Neural cell (in vitro differentiated cells): ENCODE measurements at regions not wholly inside any gene's neighbourhood (a gene's known extent, or its start where the extent isn't known, plus 50 kb on each side); places are given as distances from the start of the nearest gene placed in this dataset.

Experiments used
- H2AFZ ChIP-seq: fragments of 200-600, 300-800 bp; sonication (generic), shearing (Covaris generic); 2 replicates; pipeline ENCODE4 v1.6.0; 2014; ENCODE audit warnings: low read depth, mild to moderate bottlenecking, antibody characterized with exemption, low read length, moderate library complexity
- H3F3A ChIP-seq: fragments of 200-600 bp; shearing (Covaris generic); 2 replicates; pipeline ENCODE4 v1.6.1; 2016; ENCODE audit warnings: mild to moderate bottlenecking, moderate library complexity, mixed read lengths, antibody characterized with exemption, low read length; ENCODE audit not compliant: insufficient read depth, poor library complexity, severe bottlenecking
- H3K27ac ChIP-seq: fragments of 200-600, 300-800 bp; sonication (generic), shearing (Covaris generic); 2 replicates; pipeline ENCODE4 v1.5.1; 2014; ENCODE audit warnings: mild to moderate bottlenecking, low read length, moderate library complexity
- H3K27me3 ChIP-seq: fragments of 300-800, 200-600 bp; sonication (generic), shearing (Covaris generic); 2 replicates; pipeline ENCODE4 v1.6.0; 2014; ENCODE audit warnings: mild to moderate bottlenecking, low read depth, low read length, moderate library complexity; ENCODE audit not compliant: insufficient read depth
- H3K36me3 ChIP-seq: fragments of 300-800, 200-600 bp; sonication (generic), shearing (Covaris generic); 2 replicates; pipeline ENCODE4 v1.5.1; 2014; ENCODE audit warnings: mild to moderate bottlenecking, antibody characterized with exemption, low read length, moderate library complexity; ENCODE audit not compliant: insufficient read depth
- H3K4me2 ChIP-seq: fragments of 300-800, 200-600 bp; sonication (generic), shearing (Covaris generic); 2 replicates; pipeline ENCODE4 v1.6.0; 2014; ENCODE audit warnings: mild to moderate bottlenecking, low read length
- H3K4me3 ChIP-seq: fragments of 300-800, 200-600 bp; sonication (generic), shearing (Covaris generic); 2 replicates; pipeline ENCODE4 v1.5.1; 2014; ENCODE audit warnings: mild to moderate bottlenecking, low read length, moderate library complexity
- H3K79me2 ChIP-seq: fragments of 200-600 bp; shearing (Covaris generic); replicated peaks from 2 replicates; pipeline ENCODE4 v1.6.0; 2014; ENCODE audit warnings: mild to moderate bottlenecking, low read length, moderate library complexity; ENCODE audit not compliant: insufficient read depth
- H3K9ac ChIP-seq: fragments of 300-800, 200-600 bp; sonication (generic), shearing (Covaris generic); 2 replicates; pipeline ENCODE4 v1.6.1; 2016; ENCODE audit warnings: mild to moderate bottlenecking, low read length, mixed read lengths
- H3K9me2 ChIP-seq: fragments of 200-600 bp; shearing (Covaris generic); 2 replicates; pipeline ENCODE4 v1.6.1; 2016; ENCODE audit warnings: mild to moderate bottlenecking, low read length, mixed read lengths; ENCODE audit not compliant: insufficient read depth
- H3K9me3 ChIP-seq: fragments of 200-600, 300-800 bp; sonication (generic), shearing (Covaris generic); 2 replicates; pipeline ENCODE4 v1.6.1; 2016; ENCODE audit warnings: mild to moderate bottlenecking, mixed run types, low read length, moderate library complexity, mixed read lengths
- H4K20me1 ChIP-seq: fragments of 200-600 bp; shearing (Covaris generic); 2 replicates; pipeline ENCODE4 v1.6.1; 2016; ENCODE audit warnings: mild to moderate bottlenecking, mixed run types; ENCODE audit not compliant: insufficient read depth
- EP300 ChIP-seq: fragments of 450-650 bp; conservative IDR thresholded peaks from 2 replicates; pipeline ENCODE4 v1.6.1; 2014; ENCODE audit warnings: antibody characterized with exemption, mild to moderate bottlenecking, moderate library complexity; ENCODE audit not compliant: poor library complexity, severe bottlenecking
- EZH2 ChIP-seq: fragments of 200-600, 300-800 bp; shearing (Covaris generic), sonication (generic); IDR thresholded peaks from 2 replicates; pipeline ENCODE4 v1.6.1; 2014; ENCODE audit warnings: antibody characterized with exemption, low read length, borderline replicate concordance, mild to moderate bottlenecking; ENCODE audit not compliant: insufficient read depth, poor library complexity, severe bottlenecking
- MXI1 ChIP-seq: fragments of 450-650 bp; conservative IDR thresholded peaks from 2 replicates; pipeline ENCODE4 v1.6.1; 2014; ENCODE audit warnings: antibody characterized with exemption, mild to moderate bottlenecking; ENCODE audit not compliant: poor library complexity, severe bottlenecking
- POLR2AphosphoS5 ChIP-seq: IDR thresholded peaks from 2 replicates; pipeline ENCODE4 v1.6.1; 2012
- RAD21 ChIP-seq: fragments of 450-650 bp; conservative IDR thresholded peaks from 2 replicates; pipeline ENCODE4 v1.6.1; 2014; ENCODE audit warnings: antibody characterized with exemption, mild to moderate bottlenecking, moderate library complexity
- SMC3 ChIP-seq: fragments of 450-650 bp; conservative IDR thresholded peaks from 2 replicates; pipeline ENCODE4 v1.6.1; 2014; ENCODE audit warnings: antibody characterized with exemption, mild to moderate bottlenecking, moderate library complexity; ENCODE audit not compliant: poor library complexity
- TAF1 ChIP-seq: IDR thresholded peaks from 2 replicates; pipeline ENCODE4 v1.6.1; 2012; ENCODE audit warnings: low read depth
- TF ChIP-seq, protein P1 (sequence below): fragments of 450-650 bp; IDR thresholded peaks from 2 replicates; pipeline ENCODE4 v1.5.1; 2014; ENCODE audit warnings: antibody characterized with exemption, mild to moderate bottlenecking, moderate library complexity; ENCODE audit not compliant: poor library complexity, severe bottlenecking
- TF ChIP-seq, protein P2 (sequence below): IDR thresholded peaks from 2 replicates; pipeline ENCODE4 v1.6.1; 2012; ENCODE audit warnings: borderline replicate concordance

- H3K27me3 ChIP-seq: no peaks in the 10 kb centered on the region
- H2AFZ ChIP-seq: no peak overlapping the region
- no peak overlapping the region for H3K27ac ChIP-seq
- no peaks in the 10 kb centered on the region for H3K9me2 ChIP-seq
- no peaks in the 10 kb centered on the region for H3F3A ChIP-seq
- H3K4me3 ChIP-seq: no peak overlapping the region
- H3K79me2 ChIP-seq: no peaks in the 10 kb centered on the region
- no peaks in the 10 kb centered on the region for H4K20me1 ChIP-seq
- H3K9ac ChIP-seq: no peak overlapping the region
- H3K9me3 ChIP-seq: no peaks in the 10 kb centered on the region
- TF ChIP-seq MXI1: no peak
- TF ChIP-seq EZH2: no peak
- TF ChIP-seq RAD21: no peak
- TF ChIP-seq TAF1: no peak
- TF ChIP-seq POLR2AphosphoS5: no peak
- TF ChIP-seq, protein P1, sequence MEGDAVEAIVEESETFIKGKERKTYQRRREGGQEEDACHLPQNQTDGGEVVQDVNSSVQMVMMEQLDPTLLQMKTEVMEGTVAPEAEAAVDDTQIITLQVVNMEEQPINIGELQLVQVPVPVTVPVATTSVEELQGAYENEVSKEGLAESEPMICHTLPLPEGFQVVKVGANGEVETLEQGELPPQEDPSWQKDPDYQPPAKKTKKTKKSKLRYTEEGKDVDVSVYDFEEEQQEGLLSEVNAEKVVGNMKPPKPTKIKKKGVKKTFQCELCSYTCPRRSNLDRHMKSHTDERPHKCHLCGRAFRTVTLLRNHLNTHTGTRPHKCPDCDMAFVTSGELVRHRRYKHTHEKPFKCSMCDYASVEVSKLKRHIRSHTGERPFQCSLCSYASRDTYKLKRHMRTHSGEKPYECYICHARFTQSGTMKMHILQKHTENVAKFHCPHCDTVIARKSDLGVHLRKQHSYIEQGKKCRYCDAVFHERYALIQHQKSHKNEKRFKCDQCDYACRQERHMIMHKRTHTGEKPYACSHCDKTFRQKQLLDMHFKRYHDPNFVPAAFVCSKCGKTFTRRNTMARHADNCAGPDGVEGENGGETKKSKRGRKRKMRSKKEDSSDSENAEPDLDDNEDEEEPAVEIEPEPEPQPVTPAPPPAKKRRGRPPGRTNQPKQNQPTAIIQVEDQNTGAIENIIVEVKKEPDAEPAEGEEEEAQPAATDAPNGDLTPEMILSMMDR: no peak
- no peak for TF ChIP-seq SMC3
- TF ChIP-seq EP300: no peak
- TF ChIP-seq, protein P2, sequence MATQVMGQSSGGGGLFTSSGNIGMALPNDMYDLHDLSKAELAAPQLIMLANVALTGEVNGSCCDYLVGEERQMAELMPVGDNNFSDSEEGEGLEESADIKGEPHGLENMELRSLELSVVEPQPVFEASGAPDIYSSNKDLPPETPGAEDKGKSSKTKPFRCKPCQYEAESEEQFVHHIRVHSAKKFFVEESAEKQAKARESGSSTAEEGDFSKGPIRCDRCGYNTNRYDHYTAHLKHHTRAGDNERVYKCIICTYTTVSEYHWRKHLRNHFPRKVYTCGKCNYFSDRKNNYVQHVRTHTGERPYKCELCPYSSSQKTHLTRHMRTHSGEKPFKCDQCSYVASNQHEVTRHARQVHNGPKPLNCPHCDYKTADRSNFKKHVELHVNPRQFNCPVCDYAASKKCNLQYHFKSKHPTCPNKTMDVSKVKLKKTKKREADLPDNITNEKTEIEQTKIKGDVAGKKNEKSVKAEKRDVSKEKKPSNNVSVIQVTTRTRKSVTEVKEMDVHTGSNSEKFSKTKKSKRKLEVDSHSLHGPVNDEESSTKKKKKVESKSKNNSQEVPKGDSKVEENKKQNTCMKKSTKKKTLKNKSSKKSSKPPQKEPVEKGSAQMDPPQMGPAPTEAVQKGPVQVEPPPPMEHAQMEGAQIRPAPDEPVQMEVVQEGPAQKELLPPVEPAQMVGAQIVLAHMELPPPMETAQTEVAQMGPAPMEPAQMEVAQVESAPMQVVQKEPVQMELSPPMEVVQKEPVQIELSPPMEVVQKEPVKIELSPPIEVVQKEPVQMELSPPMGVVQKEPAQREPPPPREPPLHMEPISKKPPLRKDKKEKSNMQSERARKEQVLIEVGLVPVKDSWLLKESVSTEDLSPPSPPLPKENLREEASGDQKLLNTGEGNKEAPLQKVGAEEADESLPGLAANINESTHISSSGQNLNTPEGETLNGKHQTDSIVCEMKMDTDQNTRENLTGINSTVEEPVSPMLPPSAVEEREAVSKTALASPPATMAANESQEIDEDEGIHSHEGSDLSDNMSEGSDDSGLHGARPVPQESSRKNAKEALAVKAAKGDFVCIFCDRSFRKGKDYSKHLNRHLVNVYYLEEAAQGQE: no peak
- H3K36me3 ChIP-seq: no peaks in the 10 kb centered on the region
- H3K4me2 ChIP-seq: no peak overlapping the region
Measured at GRCh38 chr3:191707817-191708216, 246.9 kb downstream of the PYDC2 start.

DNA sequence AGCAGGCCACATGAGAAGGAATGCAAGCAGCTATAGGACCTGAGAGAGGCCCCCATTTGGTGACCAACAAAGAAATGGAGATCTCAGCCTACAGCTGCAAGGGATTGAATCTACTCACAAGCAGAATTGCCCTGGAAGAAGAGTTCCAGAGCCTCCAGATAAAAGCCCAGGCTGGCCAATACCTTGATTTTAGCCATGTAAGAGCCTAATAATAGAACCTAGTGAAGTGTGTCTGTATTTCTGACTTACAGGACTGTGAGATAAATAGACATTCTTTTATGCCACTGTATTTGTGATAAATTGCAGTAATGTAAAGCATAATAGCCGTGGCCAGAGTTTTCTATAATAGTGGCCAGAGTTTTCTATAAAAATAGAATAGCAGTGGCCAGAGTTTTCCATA is 254.6 kb downstream of the PYDC2 start:
- Histone ChIP-seq H3K9me3 (no peaks in the 10 kb centered on the region), H3K79me2 (no peaks in the 10 kb centered on the region), H4K20me1 (no peaks in the 10 kb centered on the region), H3K9ac (no peak overlapping the region), H3K27me3 (no peaks in the 10 kb centered on the region), H3K4me3 (no peak overlapping the region), H3K36me3 (no peaks in the 10 kb centered on the region), H3K4me2 (no peak overlapping the region), H3K9me2 (no peaks in the 10 kb centered on the region), H2AFZ (no peak overlapping the region), H3F3A (no peaks in the 10 kb centered on the region), H3K27ac (no peak overlapping the region)
- no peak for TF ChIP-seq SMC3
- TF ChIP-seq MXI1: no peak
- TF ChIP-seq, protein P1: no peak
- TF ChIP-seq POLR2AphosphoS5: no peak
- no peak for TF ChIP-seq RAD21
- no peak for TF ChIP-seq TAF1
- TF ChIP-seq, protein P2: no peak
- no peak for TF ChIP-seq EZH2
- TF ChIP-seq EP300: no peak
